ENCODE measurements at regions not wholly inside any gene's neighbourhood (a gene's known extent, or its start where the extent isn't known, plus 50 kb on each side); places are given as distances from the start of the nearest gene placed in this dataset.

DNA sequence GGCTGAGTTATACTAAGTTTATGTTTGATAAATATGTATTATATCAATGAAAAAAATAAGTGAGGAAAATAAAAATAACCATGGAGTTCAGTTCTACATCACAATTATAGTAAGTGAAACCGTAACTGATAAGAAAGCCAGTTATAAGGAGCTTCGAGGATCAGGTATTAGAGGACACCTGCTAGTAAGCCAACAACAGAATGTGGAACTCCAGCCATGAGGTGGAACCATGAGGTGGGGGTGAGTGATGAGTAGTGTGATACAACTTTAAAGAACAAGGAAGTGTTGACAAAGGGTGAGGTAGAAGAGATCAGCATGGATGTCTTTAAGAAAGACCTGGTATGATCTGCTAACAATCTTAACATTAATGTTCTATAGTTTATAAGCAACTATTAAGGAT, 452.9 kb downstream of the GUCY1A2 start:
- no peak for TF ChIP-seq POLR2AphosphoS5 (IDR thresholded peaks at IDR 0.05; ENCODE audit: low read depth, low read length)
- TF ChIP-seq, protein P1, sequence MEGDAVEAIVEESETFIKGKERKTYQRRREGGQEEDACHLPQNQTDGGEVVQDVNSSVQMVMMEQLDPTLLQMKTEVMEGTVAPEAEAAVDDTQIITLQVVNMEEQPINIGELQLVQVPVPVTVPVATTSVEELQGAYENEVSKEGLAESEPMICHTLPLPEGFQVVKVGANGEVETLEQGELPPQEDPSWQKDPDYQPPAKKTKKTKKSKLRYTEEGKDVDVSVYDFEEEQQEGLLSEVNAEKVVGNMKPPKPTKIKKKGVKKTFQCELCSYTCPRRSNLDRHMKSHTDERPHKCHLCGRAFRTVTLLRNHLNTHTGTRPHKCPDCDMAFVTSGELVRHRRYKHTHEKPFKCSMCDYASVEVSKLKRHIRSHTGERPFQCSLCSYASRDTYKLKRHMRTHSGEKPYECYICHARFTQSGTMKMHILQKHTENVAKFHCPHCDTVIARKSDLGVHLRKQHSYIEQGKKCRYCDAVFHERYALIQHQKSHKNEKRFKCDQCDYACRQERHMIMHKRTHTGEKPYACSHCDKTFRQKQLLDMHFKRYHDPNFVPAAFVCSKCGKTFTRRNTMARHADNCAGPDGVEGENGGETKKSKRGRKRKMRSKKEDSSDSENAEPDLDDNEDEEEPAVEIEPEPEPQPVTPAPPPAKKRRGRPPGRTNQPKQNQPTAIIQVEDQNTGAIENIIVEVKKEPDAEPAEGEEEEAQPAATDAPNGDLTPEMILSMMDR (IDR thresholded peaks at IDR 0.05), result no peak
- TF ChIP-seq, protein P2, sequence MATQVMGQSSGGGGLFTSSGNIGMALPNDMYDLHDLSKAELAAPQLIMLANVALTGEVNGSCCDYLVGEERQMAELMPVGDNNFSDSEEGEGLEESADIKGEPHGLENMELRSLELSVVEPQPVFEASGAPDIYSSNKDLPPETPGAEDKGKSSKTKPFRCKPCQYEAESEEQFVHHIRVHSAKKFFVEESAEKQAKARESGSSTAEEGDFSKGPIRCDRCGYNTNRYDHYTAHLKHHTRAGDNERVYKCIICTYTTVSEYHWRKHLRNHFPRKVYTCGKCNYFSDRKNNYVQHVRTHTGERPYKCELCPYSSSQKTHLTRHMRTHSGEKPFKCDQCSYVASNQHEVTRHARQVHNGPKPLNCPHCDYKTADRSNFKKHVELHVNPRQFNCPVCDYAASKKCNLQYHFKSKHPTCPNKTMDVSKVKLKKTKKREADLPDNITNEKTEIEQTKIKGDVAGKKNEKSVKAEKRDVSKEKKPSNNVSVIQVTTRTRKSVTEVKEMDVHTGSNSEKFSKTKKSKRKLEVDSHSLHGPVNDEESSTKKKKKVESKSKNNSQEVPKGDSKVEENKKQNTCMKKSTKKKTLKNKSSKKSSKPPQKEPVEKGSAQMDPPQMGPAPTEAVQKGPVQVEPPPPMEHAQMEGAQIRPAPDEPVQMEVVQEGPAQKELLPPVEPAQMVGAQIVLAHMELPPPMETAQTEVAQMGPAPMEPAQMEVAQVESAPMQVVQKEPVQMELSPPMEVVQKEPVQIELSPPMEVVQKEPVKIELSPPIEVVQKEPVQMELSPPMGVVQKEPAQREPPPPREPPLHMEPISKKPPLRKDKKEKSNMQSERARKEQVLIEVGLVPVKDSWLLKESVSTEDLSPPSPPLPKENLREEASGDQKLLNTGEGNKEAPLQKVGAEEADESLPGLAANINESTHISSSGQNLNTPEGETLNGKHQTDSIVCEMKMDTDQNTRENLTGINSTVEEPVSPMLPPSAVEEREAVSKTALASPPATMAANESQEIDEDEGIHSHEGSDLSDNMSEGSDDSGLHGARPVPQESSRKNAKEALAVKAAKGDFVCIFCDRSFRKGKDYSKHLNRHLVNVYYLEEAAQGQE (IDR thresholded peaks at IDR 0.05; ENCODE audit: insufficient read depth in 1 of 2, low read depth in 2 of 2, low read length in 1 of 2), result no peak
- no peak for TF ChIP-seq SIN3A (IDR thresholded peaks at IDR 0.05; ENCODE audit: borderline replicate concordance, insufficient read depth, low read depth, low read length)
- no peak for TF ChIP-seq TCF7L2 (IDR thresholded peaks at IDR 0.05; ENCODE audit: low read depth, low read length)
